PC-3 (cell line): ENCODE measurements at regions not wholly inside any gene's neighbourhood (a gene's known extent, or its start where the extent isn't known, plus 50 kb on each side); places are given as distances from the start of the nearest gene placed in this dataset.

Experiments
- CTCF ChIP-seq: fragments of 300-600 bp; sonication (generic); conservative IDR thresholded peaks from 2 replicates; pipeline ENCODE4 v1.5.1; 2017; ENCODE audit warnings: antibody characterized with exemption, low read depth, mild to moderate bottlenecking, low read length
- EZH2 ChIP-seq: fragments of 300-600 bp; sonication (generic); IDR thresholded peaks from one replicate; pipeline ENCODE4 v1.6.1; 2017; ENCODE audit warnings: antibody characterized with exemption, mild to moderate bottlenecking, low read length; ENCODE audit not compliant: unreplicated experiment

GRCh38 chr5:29780401-29780800 is 1413.1 kb upstream of the CDH6 start:
- TF ChIP-seq EZH2, result no peak
- no peak for TF ChIP-seq CTCF
